Activated T-cell treated with anti-CD3 and anti-CD28 coated beads for 4 hours (primary cell): ENCODE measurements at regions not wholly inside any gene's neighbourhood (a gene's known extent, or its start where the extent isn't known, plus 50 kb on each side); places are given as distances from the start of the nearest gene placed in this dataset.

ENCODE experiments used
- DNase-seq: peaks from one replicate; pipeline ENCODE4 v3.0.0-alpha.2; 2020

GRCh38 chr2:12300019-12300602 lies 416.6 kb upstream of the TRIB2 start:
- no peak for DNase-seq

GRCh38 chr2:12300927-12301326 lies 415.8 kb upstream of the TRIB2 start:
- DNase-seq, result no peak

- DNase-seq, result no peak
Observed at GRCh38 chr2:12302140-12302539, 414.6 kb upstream of the TRIB2 start.

- no peak for DNase-seq
Observed at GRCh38 chr2:12302691-12303090, 414.0 kb upstream of the TRIB2 start.

GRCh38 chr2:12303181-12304030 lies 413.3 kb upstream of the TRIB2 start:
- no peak for DNase-seq

GRCh38 chr2:12304564-12305171 lies 412.1 kb upstream of the TRIB2 start:
- DNase-seq, result no peak

- no peak for DNase-seq
Observed at GRCh38 chr2:12305931-12306330, 410.8 kb upstream of the TRIB2 start.

- no peak for DNase-seq
Observed at GRCh38 chr2:12310399-12310798, 406.3 kb upstream of the TRIB2 start.

- no peak for DNase-seq
Observed at GRCh38 chr2:12313445-12314126, 403.1 kb upstream of the TRIB2 start.

GRCh38 chr2:12314127-12314760 lies 402.5 kb upstream of the TRIB2 start:
- DNase-seq, result no peak

- no peak for DNase-seq
Observed at GRCh38 chr2:12315224-12315623, 401.5 kb upstream of the TRIB2 start.

GRCh38 chr2:12316476-12316875 lies 400.3 kb upstream of the TRIB2 start:
- no peak for DNase-seq

GRCh38 chr2:12317286-12317685 lies 399.4 kb upstream of the TRIB2 start:
- no peak for DNase-seq

- DNase-seq, result no peak
Observed at GRCh38 chr2:12317814-12318426, 398.8 kb upstream of the TRIB2 start.

- DNase-seq, result no peak
Observed at GRCh38 chr2:12318427-12319057, 398.2 kb upstream of the TRIB2 start.

GRCh38 chr2:12320027-12320734 lies 396.6 kb upstream of the TRIB2 start:
- DNase-seq, result no peak

- no peak for DNase-seq
Observed at GRCh38 chr2:12320991-12321641, 395.6 kb upstream of the TRIB2 start.

- no peak for DNase-seq
Observed at GRCh38 chr2:12321886-12322285, 394.9 kb upstream of the TRIB2 start.

GRCh38 chr2:12325806-12326205 lies 390.9 kb upstream of the TRIB2 start:
- no peak for DNase-seq

GRCh38 chr2:12326449-12327190 lies 390.1 kb upstream of the TRIB2 start:
- no peak for DNase-seq
